Sigmoid colon (tissue), 6 donors: ENCODE measurements at regions not wholly inside any gene's neighbourhood (a gene's known extent, or its start where the extent isn't known, plus 50 kb on each side); places are given as distances from the start of the nearest gene placed in this dataset.

Experiments
- DNase-seq: peaks from one replicate; pipeline ENCODE4 v3.0.0-alpha.2; 2019
- H3K27ac ChIP-seq, 4 donors: fragments of 200-600 bp; sonication (generic); one replicate each; pipeline ENCODE4 v1.5.1; 2016 to 2019; ENCODE audit warnings: mild to moderate bottlenecking in 1 of 4
- H3K27me3 ChIP-seq, 3 donors: fragments of 200-600 bp; sonication (generic); one replicate each; pipeline ENCODE4 v1.5.1; 2019; ENCODE audit warnings: mild to moderate bottlenecking in 1 of 3
- H3K36me3 ChIP-seq, 4 donors: fragments of 200-600 bp; sonication (generic); one replicate each; pipeline ENCODE4 v1.5.1; 2016 to 2019
- H3K4me1 ChIP-seq, 4 donors: fragments of 200-600 bp; sonication (generic); one replicate each; pipeline ENCODE4 v1.5.1; 2017 to 2019
- H3K4me3 ChIP-seq, 4 donors: fragments of 200-600 bp; sonication (generic); one replicate each; pipeline ENCODE4 v1.5.1; 2017 to 2019; ENCODE audit warnings: mild to moderate bottlenecking in 2 of 4, moderate library complexity in 1 of 4
- H3K9me3 ChIP-seq, 4 donors: fragments of 200-600 bp in 3 of 4; sonication (generic) in 3 of 4; one replicate each; pipeline versions ENCODE4 v1.5.1 to v1.6.1; 2013 to 2019
- CTCF ChIP-seq, 4 experiments: fragments of 450-650 bp in 3 of 4; fragments of 200-600 bp in 1 of 4; IDR thresholded peaks; one replicate each; pipeline ENCODE4 v1.5.1; 2016 to 2019; ENCODE audit warnings: antibody characterized with exemption in 4 of 4, mild to moderate bottlenecking in 3 of 4, moderate library complexity in 2 of 4
- EP300 ChIP-seq, 4 donors: sonication (generic); formaldehyde crosslinking; IDR thresholded peaks; one replicate each; pipeline ENCODE4 v1.6.1; 2017; ENCODE audit warnings: antibody characterized with exemption in 4 of 4
- POLR2A ChIP-seq, 2 donors: fragments of 450-650 bp; IDR thresholded peaks; one replicate each; pipeline ENCODE4 v1.6.1; 2016; ENCODE audit warnings: antibody characterized with exemption in 2 of 2, mild to moderate bottlenecking in 2 of 2, moderate library complexity in 2 of 2
- POLR2AphosphoS5 ChIP-seq, 4 donors: sonication (generic); formaldehyde crosslinking; IDR thresholded peaks; one replicate each; pipeline ENCODE4 v1.6.1; 2017; ENCODE audit warnings: antibody characterized with exemption in 4 of 4
- WGBS, 2 donors: extraction: QIAGEN DNeasy Blood & Tissue Kit; methylation state at CpG; one replicate each; pipeline ENCODE4 v1.1.7; 2013; 5-methylcytosine and 5-hydroxymethylcytosine counted together
- intact Hi-C: fragments of 100-400 bp; cut with DNase I; formaldehyde crosslinking; loops from one replicate; pipeline ENCODE4 v1.15.1; 2023
- donor health status: healthy with polysubstance abuse.
- donor health status: healthy.

- Histone ChIP-seq H3K27ac (no peak overlapping the region), H3K4me3 (no peak overlapping the region), H3K4me1 (no peaks in the 10 kb centered on the region), H3K27me3 (peaks cover 0 to 16% (median 0%) of the 10 kb centered on the region in 3 donors), H3K9me3 (no peaks in the 10 kb centered on the region), H3K36me3 (no peaks in the 10 kb centered on the region)
- DNase-seq = no peak
- intact Hi-C loops = no loop called here
- TF ChIP-seq POLR2AphosphoS5 (IDR thresholded peaks at IDR 0.05) = no peak
- no peak for TF ChIP-seq POLR2A (IDR thresholded peaks at IDR 0.05)
- no peak for TF ChIP-seq CTCF (IDR thresholded peaks at IDR 0.05)
- TF ChIP-seq EP300 (IDR thresholded peaks at IDR 0.05) = no peak
- 83 to 91% methylated on average over 5 of the region's 5 CpGs for WGBS, 2 donors
These were observed 100.1 kb upstream of the ERG start for GRCh38 chr21:38598413-38598812.

- no peak for DNase-seq
- intact Hi-C loops = no loop called here
- TF ChIP-seq POLR2A (IDR thresholded peaks at IDR 0.05) = no peak
- TF ChIP-seq CTCF (IDR thresholded peaks at IDR 0.05) = no peak
- no peak for TF ChIP-seq POLR2AphosphoS5 (IDR thresholded peaks at IDR 0.05)
- no peak for TF ChIP-seq EP300 (IDR thresholded peaks at IDR 0.05)
- 83 to 92% methylated on average over 8 of the region's 8 CpGs for WGBS, 2 donors
- Histone ChIP-seq H3K27me3 (peaks cover 0 to 14% (median 0%) of the 10 kb centered on the region in 3 donors), H3K36me3 (no peaks in the 10 kb centered on the region), H3K27ac (no peak overlapping the region), H3K4me1 (no peaks in the 10 kb centered on the region), H3K9me3 (no peaks in the 10 kb centered on the region), H3K4me3 (no peak overlapping the region)
These were observed 101.2 kb upstream of the ERG start for GRCh38 chr21:38599381-38599975.

GRCh38 chr21:38600106-38600505 lies 101.8 kb upstream of the ERG start:
- Histone ChIP-seq H3K4me3 (no peak overlapping the region), H3K9me3 (no peaks in the 10 kb centered on the region), H3K27me3 (peaks cover 0 to 11% (median 0%) of the 10 kb centered on the region in 3 donors), H3K4me1 (no peaks in the 10 kb centered on the region), H3K27ac (no peak overlapping the region), H3K36me3 (no peaks in the 10 kb centered on the region)
- no peak for TF ChIP-seq CTCF (IDR thresholded peaks at IDR 0.05)
- TF ChIP-seq EP300 (IDR thresholded peaks at IDR 0.05) = no peak
- TF ChIP-seq POLR2AphosphoS5 (IDR thresholded peaks at IDR 0.05) = no peak
- no peak for TF ChIP-seq POLR2A (IDR thresholded peaks at IDR 0.05)
- WGBS, 2 donors = 92 to 94% methylated on average over 7 of the region's 7 CpGs
- no peak for DNase-seq
- intact Hi-C loops = no loop called here

GRCh38 chr21:38605236-38605635 lies 107.0 kb upstream of the ERG start:
- WGBS, 2 donors = 90 to 94% methylated on average over 3 of the region's 3 CpGs
- Histone ChIP-seq H3K4me3 (no peak overlapping the region), H3K36me3 (no peaks in the 10 kb centered on the region), H3K27me3 (no peaks in the 10 kb centered on the region), H3K9me3 (no peaks in the 10 kb centered on the region), H3K27ac (no peak overlapping the region), H3K4me1 (no peaks in the 10 kb centered on the region)
- no peak for DNase-seq
- intact Hi-C loops = no loop called here
- TF ChIP-seq EP300 (IDR thresholded peaks at IDR 0.05) (no peak), POLR2AphosphoS5 (IDR thresholded peaks at IDR 0.05) (no peak), CTCF (IDR thresholded peaks at IDR 0.05) (no peak), POLR2A (IDR thresholded peaks at IDR 0.05) (no peak)

- 76 to 86% methylated on average over 4 of the region's 4 CpGs for WGBS, 2 donors
- no peaks in the 10 kb centered on the region for H3K9me3 ChIP-seq
These were observed 111.3 kb upstream of the ERG start for GRCh38 chr21:38609580-38609979.

More at GRCh38 chr21:38609580-38609979, 111.3 kb upstream of the ERG start:
- no peak for TF ChIP-seq POLR2A (IDR thresholded peaks at IDR 0.05)
- TF ChIP-seq POLR2AphosphoS5 (IDR thresholded peaks at IDR 0.05) = no peak
- TF ChIP-seq EP300 (IDR thresholded peaks at IDR 0.05) = no peak
- no peak for TF ChIP-seq CTCF (IDR thresholded peaks at IDR 0.05)
- no peak for DNase-seq
- H3K27ac ChIP-seq = no peak overlapping the region
- no peaks in the 10 kb centered on the region for H3K27me3 ChIP-seq
- intact Hi-C loops = no loop called here
- H3K36me3 ChIP-seq = no peaks in the 10 kb centered on the region
- no peak overlapping the region for H3K4me3 ChIP-seq
- H3K4me1 ChIP-seq = no peaks in the 10 kb centered on the region
